ENCODE measurements at regions not wholly inside any gene's neighbourhood (a gene's known extent, or its start where the extent isn't known, plus 50 kb on each side); places are given as distances from the start of the nearest gene placed in this dataset.

DNA sequence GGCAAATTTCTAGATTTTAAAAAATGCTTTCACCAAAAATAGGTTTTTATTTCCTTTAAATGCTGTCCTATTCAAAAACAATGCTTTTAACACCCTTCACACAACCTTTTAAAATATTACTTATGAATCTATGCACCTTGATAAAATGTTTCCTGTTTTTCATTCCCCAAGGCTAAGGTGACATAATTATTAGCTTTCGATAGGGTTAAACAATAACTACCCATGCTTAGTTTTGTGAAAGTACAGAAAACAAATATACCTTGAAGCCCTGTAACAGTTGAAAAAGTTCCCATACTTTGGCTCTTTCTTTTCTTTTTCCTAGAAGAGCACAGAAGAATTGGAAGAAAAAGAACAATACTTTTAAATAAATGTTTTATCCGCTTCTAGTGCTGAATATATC, 54.9 kb upstream of the ITPRID2 start:
- no peak for DNase-seq (ENCODE audit: low read depth in 2 of 2)

DNA sequence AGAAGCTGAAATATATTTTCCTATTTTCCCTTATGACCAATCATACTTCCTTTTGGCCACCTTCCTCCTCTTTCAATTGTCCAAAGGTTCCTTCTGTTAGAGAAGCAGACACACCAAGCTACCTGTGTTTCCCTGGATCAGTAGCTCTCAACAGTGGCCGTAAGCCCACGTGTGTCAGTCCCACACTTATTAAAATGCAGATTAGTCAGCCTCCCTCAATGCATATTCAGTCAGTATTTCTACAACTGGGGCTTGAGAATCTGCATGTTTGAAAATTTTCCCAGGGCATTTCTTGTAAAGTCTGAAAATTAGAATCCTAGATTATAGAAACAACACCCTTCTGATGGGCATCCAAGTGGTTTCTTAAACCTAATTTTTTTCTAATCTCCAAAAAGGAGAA, 54.0 kb upstream of the ITPRID2 start:
- DNase-seq (ENCODE audit: low read depth in 2 of 2): no peak

DNA sequence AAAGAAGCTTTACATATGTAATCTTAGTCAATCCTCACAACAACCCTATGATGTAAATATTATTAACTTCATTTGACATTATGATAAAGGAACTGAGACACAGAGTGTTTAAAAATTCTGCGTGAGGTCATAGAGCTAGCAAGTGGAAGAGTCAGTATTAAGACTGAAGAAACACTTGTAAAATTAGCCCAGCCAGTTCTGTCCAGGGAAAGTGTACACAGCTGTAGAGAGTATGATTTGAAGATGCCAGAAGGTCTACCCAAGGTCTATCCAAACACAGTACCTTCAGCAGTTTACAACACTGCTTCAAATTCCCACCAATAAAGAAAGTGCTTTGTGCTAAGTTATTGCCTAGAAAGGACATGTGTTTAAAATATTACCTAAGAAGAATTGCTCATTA, 51.7 kb upstream of the ITPRID2 start:
- no peak for DNase-seq (ENCODE audit: low read depth in 2 of 2)

DNA sequence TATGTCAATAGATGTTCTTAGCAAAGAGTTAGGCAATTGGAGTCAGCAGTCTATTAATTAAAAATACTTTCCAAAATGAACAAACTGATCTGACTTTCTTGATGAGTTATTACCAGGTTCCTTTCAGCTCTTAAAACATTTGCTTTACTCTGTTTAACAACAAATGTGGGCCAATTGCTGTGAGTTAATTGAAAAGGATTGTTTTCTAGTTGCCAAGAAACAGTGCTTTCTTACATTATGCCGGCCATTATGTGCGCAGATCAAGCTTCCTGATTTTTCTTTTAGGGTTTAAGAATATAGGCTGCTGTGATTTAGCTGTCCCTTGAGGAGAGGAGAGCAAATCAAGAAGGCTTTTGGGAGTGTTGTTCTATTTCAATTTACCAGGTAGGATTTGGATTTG, 50.5 kb upstream of the ITPRID2 start:
- no peak for DNase-seq (ENCODE audit: low read depth in 2 of 2)
